ENCODE measurements at regions not wholly inside any gene's neighbourhood (a gene's known extent, or its start where the extent isn't known, plus 50 kb on each side); places are given as distances from the start of the nearest gene placed in this dataset.
"Not testable (repeated sequence)": the region's sequence is repeated elsewhere in the genome, so short reads cannot be mapped to it uniquely, and the experiment has no call there.

DNA sequence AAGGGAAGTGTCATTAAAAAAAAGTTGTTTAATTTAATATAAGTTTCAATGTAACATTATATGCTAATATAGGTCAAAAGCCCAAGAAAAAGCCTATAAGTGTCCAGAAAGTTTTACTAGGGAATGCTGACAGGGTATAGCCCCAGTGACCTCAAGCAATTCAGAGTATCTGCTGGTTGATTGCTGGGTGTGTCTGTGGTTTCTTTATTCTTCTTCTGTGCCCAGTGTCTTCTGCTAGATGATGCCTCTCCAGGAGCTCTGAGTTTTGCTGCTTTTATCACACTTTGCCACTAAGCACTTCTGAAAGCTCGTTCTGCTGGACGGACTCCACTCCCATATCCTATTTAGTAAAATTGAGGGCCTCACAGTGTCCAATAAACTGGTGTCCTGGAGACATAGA, 212.2 kb upstream of the NRG3 start:
- DNase-seq: no peak

DNA sequence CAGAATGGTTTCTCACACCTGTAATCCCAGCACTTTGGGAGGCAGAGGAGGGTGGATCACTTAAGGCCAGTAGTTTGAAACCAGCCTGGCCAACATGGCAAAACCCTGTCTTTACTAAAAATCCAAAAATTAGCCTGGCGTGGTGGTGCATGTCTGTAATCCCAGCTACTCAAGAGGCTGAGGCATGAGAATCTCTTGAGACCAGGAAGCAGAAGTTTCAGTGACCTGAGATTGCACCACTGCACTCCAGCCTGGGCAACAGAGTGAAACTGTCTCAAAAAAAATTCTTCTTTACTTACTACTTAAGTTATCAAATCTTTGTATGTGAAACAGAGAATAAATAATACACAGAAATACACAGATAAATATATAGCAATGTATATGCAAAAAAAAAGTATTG, 210.2 kb upstream of the NRG3 start:
- DNase-seq: not testable (repeated sequence)

DNA sequence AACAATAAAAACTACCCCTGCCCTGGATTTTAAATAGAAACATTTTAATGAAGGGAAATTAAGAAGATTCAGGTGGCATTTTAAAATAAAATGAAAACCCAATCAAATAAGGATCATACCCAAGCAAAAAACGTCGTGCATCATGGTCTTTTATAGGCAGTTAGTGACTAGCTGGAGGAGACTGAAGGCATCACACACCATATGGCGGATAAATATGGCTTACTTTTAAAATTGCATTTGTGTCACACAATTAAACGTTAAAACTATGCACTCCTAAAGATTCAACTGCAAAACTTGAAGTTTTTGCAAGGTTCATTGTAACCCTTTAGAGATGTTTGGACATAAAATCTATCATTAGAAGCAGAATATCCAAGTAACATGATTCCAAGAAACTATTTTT, 200.1 kb upstream of the NRG3 start:
- no peak for DNase-seq

DNA sequence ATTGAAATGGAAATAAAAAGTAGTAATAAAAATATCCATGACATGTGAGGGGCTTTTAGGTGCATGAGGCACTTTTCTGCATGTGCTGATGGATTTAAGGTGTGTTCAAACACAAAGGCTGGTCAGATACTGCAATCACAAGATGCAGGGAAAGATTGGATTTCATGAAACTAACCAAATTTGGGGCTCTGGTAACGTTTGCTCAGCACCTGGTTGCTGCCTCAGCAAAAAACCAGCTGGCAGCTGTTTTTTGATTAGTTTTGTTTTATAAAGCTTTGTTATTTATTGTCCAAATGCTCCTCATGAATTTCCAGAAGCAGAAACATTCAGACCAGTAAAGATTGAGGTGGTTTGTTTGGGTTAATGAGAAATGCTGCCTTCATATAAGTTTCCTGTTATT, 195.7 kb upstream of the NRG3 start:
- DNase-seq: no peak

DNA sequence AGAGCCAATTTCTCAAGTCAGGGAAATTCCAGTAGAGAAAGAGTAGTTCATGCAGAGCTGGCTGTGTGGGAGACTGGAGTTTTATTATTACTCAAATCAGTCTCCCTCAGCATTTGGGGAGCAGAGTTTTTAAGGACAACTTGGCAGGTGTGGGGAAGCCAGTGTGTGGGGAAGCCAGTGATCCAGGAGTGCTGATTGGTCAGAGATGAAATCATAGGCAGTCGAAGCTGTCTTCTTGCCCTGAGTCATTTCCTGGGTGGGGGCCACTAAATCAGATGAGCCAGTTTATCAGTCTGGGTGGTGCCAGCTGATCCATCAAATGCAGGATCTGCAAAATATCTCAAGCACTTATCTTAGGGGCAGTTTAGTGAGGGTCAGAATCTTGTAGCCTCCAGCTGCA, 194.6 kb upstream of the NRG3 start:
- DNase-seq: no peak

DNA sequence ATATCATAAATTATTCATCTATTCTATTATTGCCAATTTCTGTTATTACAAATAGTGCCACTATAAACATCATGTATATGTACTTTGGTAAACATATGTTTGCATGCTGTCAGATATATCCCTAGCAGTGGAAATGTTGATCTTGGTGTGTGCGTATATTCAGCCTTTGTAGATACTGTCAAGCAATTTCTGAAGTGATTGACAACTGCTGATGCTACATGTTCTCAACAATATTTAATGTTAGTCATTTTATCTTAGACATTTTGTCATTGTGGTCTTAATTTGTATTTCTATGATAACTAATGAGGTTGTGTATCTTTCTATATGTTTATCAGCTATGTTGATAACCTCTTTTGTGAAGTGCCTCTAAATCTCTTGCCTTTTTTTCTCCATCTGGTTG, 186.5 kb upstream of the NRG3 start:
- DNase-seq: no peak

DNA sequence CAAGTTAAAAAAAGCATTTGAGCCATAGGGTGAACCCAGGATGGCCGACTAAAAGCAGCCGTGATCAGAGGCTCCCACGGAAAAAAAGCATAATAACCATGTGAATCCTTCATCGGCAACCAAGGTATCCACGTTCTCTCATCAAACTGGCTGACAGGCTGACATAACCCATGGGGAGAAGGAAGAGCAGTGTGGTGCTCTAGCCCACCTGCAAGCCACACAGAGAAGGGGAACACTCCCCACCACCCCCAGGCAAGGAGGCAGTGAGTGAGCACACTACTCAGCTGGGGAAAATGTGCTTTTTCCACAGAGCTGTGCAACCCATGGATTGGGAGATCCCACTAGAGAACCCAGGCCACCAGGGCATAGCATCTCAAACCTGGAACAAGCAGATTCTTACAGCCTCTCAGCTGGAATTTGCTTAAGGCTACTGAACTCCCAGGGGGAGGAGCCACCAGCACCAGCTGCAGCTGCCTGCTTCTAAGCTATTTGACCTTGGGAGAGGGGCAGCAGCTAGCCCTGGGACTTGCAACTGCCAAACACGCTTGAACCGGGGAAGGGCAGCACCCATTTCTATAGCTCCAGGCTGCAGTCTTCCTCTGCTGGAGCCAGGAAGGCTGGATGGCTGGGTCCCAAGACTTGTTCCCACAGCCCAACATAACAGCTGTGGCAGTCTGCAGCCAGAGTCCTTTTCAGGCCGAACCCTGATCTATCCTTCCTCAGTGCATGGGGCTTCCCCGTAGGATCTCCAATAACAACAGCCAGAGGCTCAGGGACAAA, 178.2 kb upstream of the NRG3 start:
- no peak for DNase-seq

DNA sequence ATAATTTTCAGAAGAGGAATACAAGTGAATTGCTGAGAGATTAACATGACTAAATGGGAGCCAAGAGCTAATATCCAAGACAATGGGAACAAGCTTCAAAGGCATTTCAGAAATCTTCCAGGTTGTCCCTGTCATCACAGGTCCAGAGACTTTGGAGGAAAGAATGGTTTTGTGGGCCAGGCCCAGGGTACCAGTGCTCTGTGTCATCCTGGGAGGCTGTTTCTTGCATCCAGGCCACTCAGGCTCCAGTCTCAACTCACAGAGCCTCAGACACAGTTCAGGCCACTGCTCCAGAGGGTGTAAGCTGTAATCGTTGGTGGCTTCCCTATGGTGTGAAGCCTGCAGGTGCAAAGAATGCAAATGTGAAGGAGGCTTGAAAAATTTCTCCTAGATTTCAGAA, 170.4 kb upstream of the NRG3 start:
- no peak for DNase-seq

DNA sequence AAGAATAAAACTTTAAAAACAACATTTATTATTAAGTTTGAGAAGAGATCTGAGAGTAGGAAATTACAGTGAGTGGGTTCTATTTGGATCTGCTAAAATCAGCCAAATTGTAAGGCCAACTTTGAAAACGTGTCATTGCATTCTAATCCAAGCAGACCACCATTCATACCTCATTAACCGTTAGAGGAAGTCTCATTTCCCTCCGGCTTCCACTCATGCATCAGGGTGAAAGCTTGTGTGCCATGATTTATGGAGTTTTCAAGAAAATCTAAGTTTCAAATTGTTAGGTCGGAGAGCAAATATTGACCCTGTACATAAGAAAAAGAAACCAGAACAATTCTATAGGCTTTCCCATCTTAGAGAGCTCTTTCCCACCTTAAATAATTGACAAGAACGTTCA, 166.6 kb upstream of the NRG3 start:
- DNase-seq: no peak

DNA sequence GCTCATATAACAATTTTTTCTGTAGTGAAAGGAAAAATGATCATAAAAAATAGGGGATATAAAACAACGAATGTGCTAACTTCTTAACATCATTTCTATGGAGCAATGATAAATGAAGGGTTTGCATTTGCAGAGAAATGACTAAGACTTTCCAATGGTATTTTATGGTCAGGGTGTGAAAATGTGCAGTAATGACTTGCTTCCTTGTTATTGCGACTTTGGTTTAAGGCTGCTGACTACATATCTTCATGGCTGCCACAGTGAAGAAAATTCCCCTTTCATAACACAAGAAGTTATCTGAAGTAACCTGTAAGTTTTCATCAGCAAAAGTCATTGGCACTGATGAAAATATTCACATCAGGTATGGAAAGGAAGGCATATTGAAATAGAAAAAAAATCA, 166.1 kb upstream of the NRG3 start:
- no peak for DNase-seq

DNA sequence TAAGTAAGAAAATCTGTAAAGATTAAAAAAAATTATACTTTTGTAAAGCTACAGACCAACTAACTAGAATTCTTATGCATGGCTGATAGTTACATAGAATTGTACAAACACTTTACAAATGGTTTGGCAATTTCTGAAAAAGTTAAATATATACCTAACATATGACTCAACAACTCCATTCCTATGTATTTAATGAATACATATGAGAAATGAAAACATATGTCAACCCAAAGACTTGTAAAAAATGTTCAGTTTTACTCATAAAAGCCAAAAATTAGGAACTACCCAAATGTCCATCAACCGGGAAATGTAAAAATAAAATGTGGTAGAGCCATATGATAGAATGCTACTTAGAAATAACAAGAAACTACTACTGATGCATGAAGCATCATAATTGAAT, 152.6 kb upstream of the NRG3 start:
- no peak for DNase-seq

DNA sequence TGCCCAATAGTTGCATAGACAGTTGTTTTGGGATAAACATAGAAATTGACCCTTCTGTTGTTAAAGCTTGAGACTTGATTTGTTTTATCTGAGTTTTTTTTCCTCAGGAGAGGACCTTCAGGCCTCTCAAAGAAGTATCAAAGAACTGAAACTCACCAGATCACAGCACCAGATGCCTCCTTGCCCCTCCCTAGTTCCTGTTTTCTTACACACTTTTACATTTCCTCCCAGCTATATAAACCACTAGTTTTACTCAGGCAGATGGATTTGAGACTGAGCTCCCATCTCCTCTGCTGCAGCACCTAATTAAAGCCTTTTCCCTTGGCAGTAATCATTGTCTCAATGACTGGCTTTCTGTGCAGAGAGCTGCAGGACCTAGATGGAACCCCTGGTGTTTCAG, 150.6 kb upstream of the NRG3 start:
- DNase-seq: no peak

DNA sequence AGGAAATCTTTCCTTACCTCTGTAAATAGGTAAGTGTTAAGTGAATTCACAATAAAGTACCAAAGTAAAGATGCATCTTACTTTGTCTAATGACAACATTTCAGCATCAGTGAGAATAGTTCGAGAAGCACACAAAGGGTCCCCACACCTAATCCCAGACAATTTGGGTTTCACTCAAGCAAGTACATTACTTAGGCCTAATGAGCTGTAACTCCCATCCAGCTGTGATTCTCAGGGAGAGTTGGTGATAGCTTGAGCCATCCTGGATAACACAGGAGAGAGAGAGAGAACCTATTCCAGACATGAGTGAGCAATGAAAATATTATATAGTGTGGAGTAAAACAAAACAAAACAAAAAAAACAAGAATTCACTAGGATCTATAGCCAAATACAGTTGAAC, 149.1 kb upstream of the NRG3 start:
- DNase-seq: no peak

DNA sequence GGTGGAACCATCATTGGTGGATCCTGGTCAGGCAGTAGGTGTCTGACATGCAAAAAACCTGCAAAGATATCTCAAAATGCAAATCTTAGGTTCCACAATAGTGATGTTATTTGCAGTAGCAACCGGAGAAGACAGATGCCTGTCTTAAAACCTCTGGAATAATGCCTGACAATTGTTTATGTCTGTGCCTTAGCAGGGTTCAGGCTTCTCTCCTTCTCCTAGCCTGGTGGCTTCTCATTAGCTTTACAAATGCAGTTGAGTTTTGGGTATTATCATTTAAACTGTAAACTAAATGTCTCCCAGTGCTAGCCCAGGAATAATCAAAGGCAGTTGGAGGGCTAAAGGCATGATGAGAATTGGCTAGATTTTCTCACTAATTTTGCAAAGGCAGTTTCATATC, 146.3 kb upstream of the NRG3 start:
- no peak for DNase-seq

DNA sequence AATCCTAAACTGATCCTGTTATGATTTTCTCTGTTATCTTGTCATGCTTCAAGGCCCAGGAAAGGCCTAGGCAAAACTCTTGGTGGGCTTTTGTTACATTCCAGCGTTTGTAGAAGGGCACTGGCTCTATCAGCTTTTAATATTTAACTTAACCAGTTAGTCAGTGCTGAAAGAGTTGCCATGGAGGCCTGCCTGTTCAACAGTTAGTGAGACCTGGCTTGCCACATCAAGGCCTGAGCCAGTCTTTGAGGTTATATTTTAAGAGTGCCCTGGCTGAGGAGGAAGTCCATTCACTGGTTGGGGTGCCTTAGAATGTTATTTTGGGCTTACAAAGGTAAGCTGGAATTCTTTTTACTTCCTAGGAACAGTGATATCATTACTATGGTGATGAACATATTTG, 144.1 kb upstream of the NRG3 start:
- DNase-seq: no peak

DNA sequence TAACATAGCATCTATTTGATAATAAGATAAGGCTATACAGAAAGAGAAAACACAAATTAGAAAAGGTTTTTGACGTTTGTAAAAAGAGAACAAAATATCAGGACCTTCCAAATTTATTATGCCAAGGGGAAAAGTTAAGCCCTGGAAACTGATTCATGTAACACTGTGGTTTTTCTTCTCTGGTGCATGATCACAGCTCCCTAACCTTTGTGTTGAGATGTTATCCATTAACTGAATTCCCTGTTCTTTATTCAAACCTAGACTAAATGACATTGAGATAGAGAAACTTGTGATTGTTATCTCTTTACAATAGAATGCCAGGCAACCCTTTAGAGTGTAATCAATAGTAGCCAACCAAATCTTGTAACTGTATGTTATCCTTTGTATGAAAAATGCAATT, 141.5 kb upstream of the NRG3 start:
- DNase-seq: no peak

DNA sequence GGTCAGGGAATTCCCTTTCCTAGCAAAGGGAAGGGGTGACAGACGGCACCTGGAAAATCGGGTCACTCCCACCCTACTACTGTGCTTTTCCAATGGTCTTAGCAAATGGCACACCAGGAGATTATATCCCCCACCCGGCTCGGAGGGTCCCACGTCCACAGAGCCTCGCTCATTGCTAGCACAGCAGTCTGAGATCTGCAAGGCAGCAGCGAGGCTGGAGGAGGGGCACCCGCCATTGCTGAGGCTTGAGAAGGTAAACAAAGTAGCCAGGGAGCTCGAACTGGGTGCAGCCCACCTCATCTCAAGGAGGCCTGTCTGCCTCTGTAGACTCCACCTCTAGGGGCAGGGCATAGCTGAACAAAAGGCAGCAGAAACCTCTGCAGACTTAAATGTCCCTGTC, 139.8 kb upstream of the NRG3 start:
- not testable (repeated sequence) for DNase-seq

DNA sequence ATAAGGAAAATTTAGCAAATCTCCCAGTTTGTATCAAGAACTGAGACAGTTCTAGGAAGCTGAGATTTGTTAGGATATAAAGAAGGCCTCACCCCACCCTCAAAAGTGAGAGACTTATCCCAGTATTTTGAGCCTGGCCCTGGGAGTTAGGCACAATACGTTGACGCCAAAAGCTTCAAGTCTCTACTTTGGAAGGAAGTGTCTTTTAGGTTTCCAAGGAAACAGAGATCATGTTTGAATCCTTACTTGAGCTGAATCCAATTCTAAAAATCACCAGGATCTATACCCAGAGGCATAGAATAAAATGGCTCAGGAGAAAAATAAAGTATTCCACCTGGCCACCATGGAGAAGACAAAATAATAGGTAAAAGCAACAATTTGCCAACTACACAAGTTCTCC, 115.9 kb upstream of the NRG3 start:
- no peak for DNase-seq

DNA sequence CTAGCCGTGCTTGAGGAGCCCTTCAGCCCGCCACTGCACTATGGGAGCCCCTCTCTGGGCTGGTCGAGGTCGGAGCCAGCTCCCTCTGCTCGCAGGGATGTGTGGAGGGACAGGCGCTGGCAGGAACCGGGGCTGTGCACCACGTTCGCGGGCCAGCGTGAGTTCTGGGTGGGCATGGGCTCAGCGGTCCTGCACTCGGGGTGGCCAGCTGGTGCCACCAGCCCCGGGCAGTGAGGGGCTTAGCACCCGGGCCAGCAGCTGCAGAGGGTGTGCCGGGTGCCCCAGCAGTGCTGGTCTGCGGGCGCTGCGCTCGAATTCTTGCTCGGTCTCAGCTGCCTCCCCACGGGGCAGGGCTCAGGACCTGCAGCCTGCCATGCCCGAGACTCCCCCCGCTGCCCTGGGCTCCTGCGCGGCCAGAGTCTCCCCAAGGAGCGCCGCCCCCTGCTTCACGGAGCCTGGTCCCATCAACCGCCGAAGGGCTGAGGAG, 90.8 kb upstream of the NRG3 start:
- no peak for DNase-seq

DNA sequence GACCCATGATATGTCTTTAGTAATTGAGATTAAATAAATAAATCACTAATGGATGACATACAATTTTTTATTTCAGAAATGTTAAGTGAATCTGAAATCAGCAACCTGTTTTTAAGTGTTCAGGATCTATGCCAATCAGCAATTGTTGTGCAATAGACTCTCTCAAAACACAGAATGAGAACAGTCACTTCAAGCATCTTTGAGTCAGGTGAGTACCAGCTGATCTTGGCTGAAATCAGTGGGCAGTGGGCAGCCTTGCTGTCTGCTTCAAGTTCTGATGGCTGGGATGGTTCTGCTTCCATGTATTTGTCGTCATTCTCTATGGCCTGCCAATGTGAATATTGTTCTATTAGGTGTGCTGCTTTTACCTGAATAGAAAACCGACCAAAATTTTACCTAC, 82.3 kb upstream of the NRG3 start:
- no peak for DNase-seq

DNA sequence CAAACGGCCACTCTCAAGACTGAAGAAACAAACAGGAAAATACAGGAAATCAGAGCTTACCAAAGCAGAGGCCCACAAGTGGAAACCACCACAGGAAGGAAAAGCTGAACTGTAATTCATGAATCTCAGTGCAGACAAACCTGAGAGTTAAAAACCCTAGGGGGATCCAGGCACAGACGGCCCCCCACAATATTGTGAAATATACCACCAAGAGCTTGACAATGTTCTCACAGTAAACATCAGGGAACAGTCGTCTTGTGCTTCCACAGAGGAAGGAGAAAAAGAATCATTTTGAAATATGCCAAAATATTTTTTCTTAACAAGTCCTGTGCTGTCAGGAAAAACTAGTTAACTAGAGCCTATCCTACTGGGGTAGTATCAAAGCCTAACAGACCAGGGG, 68.2 kb upstream of the NRG3 start:
- no peak for DNase-seq

DNA sequence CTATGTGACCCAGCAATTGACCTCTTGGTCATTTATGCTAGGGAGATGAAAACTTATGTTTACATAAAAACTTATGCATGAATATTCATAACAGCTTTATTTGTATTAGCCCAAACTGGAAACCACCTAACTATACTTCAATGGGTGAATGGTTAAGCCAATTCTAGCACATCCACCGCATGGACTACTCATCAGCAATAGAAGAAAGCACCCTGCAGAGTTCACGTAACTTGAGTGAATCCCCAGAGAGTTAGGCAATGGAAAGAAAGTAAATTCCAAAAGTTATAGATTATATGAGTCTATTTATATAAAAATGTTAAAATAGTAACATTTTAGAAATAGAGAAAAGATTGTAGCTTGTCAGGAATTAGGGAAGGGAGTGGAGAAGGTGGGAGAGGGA, 60.2 kb upstream of the NRG3 start:
- no peak for DNase-seq

DNA sequence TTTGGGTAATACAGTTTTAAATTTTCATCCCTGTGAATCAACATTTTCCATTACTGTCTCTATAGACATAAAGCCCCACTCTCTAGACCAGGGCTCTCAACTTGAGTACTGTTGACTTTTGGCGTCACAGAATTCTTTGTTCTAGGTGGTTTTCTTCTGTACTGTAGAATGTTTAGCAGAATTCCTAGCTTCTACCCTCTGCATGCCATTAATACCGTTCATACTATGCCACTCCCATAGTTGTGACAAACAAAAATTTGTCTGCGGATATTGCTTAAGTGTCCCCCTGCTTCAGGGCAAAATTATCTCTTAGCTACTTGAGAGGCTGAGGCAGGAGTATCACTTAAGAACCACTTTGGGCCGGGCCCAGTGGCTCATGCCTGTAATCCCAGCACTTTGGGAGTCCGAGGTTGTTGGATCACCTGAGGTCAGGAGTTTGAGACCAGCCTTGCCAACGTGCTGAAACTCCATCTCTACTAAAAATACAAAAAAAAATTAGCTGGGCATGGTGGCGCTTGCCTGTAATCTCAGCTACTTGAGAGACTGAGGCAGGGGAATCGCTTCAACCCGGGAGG, 57.3 kb upstream of the NRG3 start:
- no peak for DNase-seq

DNA sequence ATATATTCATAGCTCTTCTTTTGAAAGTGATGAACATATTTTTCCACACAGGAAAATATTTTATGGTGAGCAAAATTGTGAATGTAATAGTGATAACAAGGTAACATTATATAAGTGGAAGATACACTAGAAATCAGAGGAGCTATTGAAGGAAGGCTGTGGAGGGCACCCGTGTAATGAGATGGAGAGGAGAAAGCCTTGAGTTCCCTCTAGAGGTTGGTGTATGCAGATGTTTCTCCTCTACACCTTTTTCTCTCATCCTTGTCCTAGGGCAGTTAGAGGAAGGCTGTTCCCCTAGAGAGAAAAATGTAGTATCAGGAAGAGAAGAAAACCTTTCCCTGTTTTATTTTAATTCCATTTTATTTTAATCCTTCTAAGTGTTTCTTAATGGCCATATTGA, 54.6 kb upstream of the NRG3 start:
- DNase-seq: no peak
